ENCODE measurements at regions not wholly inside any gene's neighbourhood (a gene's known extent, or its start where the extent isn't known, plus 50 kb on each side); places are given as distances from the start of the nearest gene placed in this dataset.

DNA sequence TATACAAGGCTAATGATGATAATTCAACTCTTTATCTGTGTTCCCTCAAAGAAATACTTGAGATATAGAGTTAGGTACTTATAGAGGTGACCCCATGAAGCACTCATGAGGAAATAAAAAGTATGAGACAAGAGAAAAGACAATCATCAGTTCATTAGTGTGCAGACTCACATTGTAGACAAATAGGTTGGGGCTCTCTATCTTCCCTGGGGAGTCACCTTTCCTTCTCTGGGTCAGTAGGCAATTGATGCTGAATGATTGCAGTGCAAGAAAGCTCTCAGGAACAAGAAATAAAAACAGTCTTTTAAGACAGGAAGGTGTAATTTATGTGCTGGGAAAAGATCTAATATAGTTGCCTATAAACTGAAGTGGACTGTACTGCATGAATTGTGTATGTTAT is 1357.6 kb upstream of the EPHA6 start:
- TF ChIP-seq JUND (IDR thresholded peaks at IDR 0.05; ENCODE audit: low read length) (no peak), POLR2A (IDR thresholded peaks at IDR 0.05; ENCODE audit: control extremely low read depth in 1 of 2, low read depth in 2 of 2, low read length in 2 of 2) (no peak), TAF7 (optimal IDR thresholded peaks at IDR 0.05; ENCODE audit: borderline replicate concordance, low read depth, low read length) (no peak), FOSL1 (IDR thresholded peaks at IDR 0.05; ENCODE audit: insufficient read depth, low read depth, low read length) (no peak), TBP (IDR thresholded peaks at IDR 0.05; ENCODE audit: low read depth, low read length) (no peak), RAD21 (IDR thresholded peaks at IDR 0.05 in 1 of 2, conservative IDR thresholded peaks at IDR 0.05 in 1 of 2; ENCODE audit: low read depth in 2 of 2, low read length in 2 of 2) (no peak), ZNF274 (IDR thresholded peaks at IDR 0.05; ENCODE audit: borderline replicate concordance, extremely low read depth, low read length) (no peak), POLR2AphosphoS5 (IDR thresholded peaks at IDR 0.05; ENCODE audit: low read depth, low read length) (no peak), SRF (IDR thresholded peaks at IDR 0.05; ENCODE audit: low read depth, low read length) (no peak), SP2 (IDR thresholded peaks at IDR 0.05; ENCODE audit: low read length) (no peak)
- TF ChIP-seq, protein P1, sequence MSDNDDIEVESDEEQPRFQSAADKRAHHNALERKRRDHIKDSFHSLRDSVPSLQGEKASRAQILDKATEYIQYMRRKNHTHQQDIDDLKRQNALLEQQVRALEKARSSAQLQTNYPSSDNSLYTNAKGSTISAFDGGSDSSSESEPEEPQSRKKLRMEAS (IDR thresholded peaks at IDR 0.05) = no peak
- TF ChIP-seq, protein P2, sequence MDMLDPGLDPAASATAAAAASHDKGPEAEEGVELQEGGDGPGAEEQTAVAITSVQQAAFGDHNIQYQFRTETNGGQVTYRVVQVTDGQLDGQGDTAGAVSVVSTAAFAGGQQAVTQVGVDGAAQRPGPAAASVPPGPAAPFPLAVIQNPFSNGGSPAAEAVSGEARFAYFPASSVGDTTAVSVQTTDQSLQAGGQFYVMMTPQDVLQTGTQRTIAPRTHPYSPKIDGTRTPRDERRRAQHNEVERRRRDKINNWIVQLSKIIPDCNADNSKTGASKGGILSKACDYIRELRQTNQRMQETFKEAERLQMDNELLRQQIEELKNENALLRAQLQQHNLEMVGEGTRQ (IDR thresholded peaks at IDR 0.05; ENCODE audit: low read length) = no peak
- TF ChIP-seq, protein P3, sequence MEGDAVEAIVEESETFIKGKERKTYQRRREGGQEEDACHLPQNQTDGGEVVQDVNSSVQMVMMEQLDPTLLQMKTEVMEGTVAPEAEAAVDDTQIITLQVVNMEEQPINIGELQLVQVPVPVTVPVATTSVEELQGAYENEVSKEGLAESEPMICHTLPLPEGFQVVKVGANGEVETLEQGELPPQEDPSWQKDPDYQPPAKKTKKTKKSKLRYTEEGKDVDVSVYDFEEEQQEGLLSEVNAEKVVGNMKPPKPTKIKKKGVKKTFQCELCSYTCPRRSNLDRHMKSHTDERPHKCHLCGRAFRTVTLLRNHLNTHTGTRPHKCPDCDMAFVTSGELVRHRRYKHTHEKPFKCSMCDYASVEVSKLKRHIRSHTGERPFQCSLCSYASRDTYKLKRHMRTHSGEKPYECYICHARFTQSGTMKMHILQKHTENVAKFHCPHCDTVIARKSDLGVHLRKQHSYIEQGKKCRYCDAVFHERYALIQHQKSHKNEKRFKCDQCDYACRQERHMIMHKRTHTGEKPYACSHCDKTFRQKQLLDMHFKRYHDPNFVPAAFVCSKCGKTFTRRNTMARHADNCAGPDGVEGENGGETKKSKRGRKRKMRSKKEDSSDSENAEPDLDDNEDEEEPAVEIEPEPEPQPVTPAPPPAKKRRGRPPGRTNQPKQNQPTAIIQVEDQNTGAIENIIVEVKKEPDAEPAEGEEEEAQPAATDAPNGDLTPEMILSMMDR (IDR thresholded peaks at IDR 0.05; ENCODE audit: control extremely low read depth in 1 of 3, insufficient read depth in 1 of 3, low read depth in 1 of 3, low read length in 3 of 3) = no peak

Data from H1 (cell line).